Liver (tissue), 8 donors: ENCODE measurements at regions not wholly inside any gene's neighbourhood (a gene's known extent, or its start where the extent isn't known, plus 50 kb on each side); places are given as distances from the start of the nearest gene placed in this dataset.

ENCODE experiments used
- DNase-seq: peaks from one replicate; pipeline ENCODE4 v3.0.0-alpha.2; 2017; ENCODE audit warnings: low spot score
- H3K27ac ChIP-seq, 2 donors: one replicate each; pipeline ENCODE4 v1.7.0; 2013; ENCODE audit warnings: inconsistent platforms in 2 of 2, low read length in 2 of 2, control low read depth in 1 of 2, low read depth in 1 of 2, mild to moderate bottlenecking in 1 of 2
- H3K27me3 ChIP-seq, 4 donors: one replicate each; pipeline versions ENCODE4 v1.6.1 to v1.7.0; 2013; ENCODE audit warnings: low read length in 3 of 4, inconsistent platforms in 1 of 4, mild to moderate bottlenecking in 1 of 4, moderate library complexity in 1 of 4; ENCODE audit not compliant: control insufficient read depth in 4 of 4, insufficient read depth in 4 of 4
- H3K36me3 ChIP-seq, 4 donors: one replicate each; pipeline versions ENCODE4 v1.6.1 to v1.7.0; 2013; ENCODE audit warnings: low read length in 3 of 4, mild to moderate bottlenecking in 3 of 4, low read depth in 1 of 4, moderate library complexity in 1 of 4; ENCODE audit not compliant: control insufficient read depth in 4 of 4, insufficient read depth in 3 of 4
- H3K4me1 ChIP-seq, 4 donors: one replicate each; pipeline versions ENCODE4 v1.6.1 to v1.7.0; 2013; ENCODE audit warnings: low read length in 3 of 4, mild to moderate bottlenecking in 3 of 4, moderate library complexity in 1 of 4; ENCODE audit not compliant: control insufficient read depth in 4 of 4, insufficient read depth in 4 of 4
- H3K4me3 ChIP-seq, 3 donors: one replicate each; pipeline versions ENCODE4 v1.6.1 to v1.7.0; 2013; ENCODE audit warnings: low read length in 3 of 3, control low read depth in 1 of 3, low read depth in 1 of 3, mild to moderate bottlenecking in 1 of 3
- H3K9ac ChIP-seq, 2 donors: one replicate each; pipeline ENCODE4 v1.7.0; 2013; ENCODE audit warnings: low read length in 2 of 2, mild to moderate bottlenecking in 2 of 2, moderate library complexity in 2 of 2, control low read depth in 1 of 2, low read depth in 1 of 2
- H3K9me3 ChIP-seq, 4 donors: one replicate each; pipeline versions ENCODE4 v1.6.1 to v1.7.0; 2013; ENCODE audit warnings: low read length in 3 of 4; ENCODE audit not compliant: control insufficient read depth in 4 of 4
- EGR1 ChIP-seq, 2 donors: IDR thresholded peaks; 2 replicates each; pipeline ENCODE4 v1.6.1; 2016 to 2018; ENCODE audit warnings: antibody characterized with exemption in 2 of 2, low read depth in 2 of 2
- FOXA1 ChIP-seq: IDR thresholded peaks from 2 replicates; pipeline ENCODE4 v1.6.1; 2016; ENCODE audit warnings: antibody characterized with exemption
- FOXA2 ChIP-seq: IDR thresholded peaks from 2 replicates; pipeline ENCODE4 v1.6.1; 2016; ENCODE audit warnings: antibody characterized with exemption
- GABPA ChIP-seq, 2 donors: IDR thresholded peaks in 1 of 2; conservative IDR thresholded peaks in 1 of 2; 2 replicates each; pipeline ENCODE4 v1.6.1; 2016; ENCODE audit warnings: antibody characterized with exemption in 2 of 2, mild to moderate bottlenecking in 1 of 2, moderate library complexity in 1 of 2
- HNF4A ChIP-seq, 2 donors: conservative IDR thresholded peaks; 2 replicates each; pipeline ENCODE4 v1.6.1; 2016; ENCODE audit warnings: antibody characterized with exemption in 2 of 2, mild to moderate bottlenecking in 2 of 2
- HNF4G ChIP-seq: IDR thresholded peaks from 2 replicates; pipeline ENCODE4 v1.6.1; 2016; ENCODE audit warnings: antibody characterized with exemption
- JUND ChIP-seq, 2 donors: IDR thresholded peaks; 2 replicates each; pipeline ENCODE4 v1.6.1; 2016; ENCODE audit warnings: antibody characterized with exemption in 2 of 2
- NR2F2 ChIP-seq: IDR thresholded peaks from 2 replicates; pipeline ENCODE4 v1.6.1; 2016; ENCODE audit warnings: antibody characterized with exemption
- RAD21 ChIP-seq, 2 donors: IDR thresholded peaks; 2 replicates each; pipeline ENCODE4 v1.6.1; 2016; ENCODE audit warnings: antibody characterized with exemption in 2 of 2, mild to moderate bottlenecking in 2 of 2
- RXRA ChIP-seq, 2 donors: IDR thresholded peaks; 2 replicates each; pipeline ENCODE4 v1.6.1; 2017 to 2018; ENCODE audit warnings: antibody characterized with exemption in 2 of 2, mild to moderate bottlenecking in 1 of 2
- SP1 ChIP-seq: IDR thresholded peaks from 2 replicates; pipeline ENCODE4 v1.6.1; 2018; ENCODE audit warnings: antibody characterized with exemption, mild to moderate bottlenecking
- TAF1 ChIP-seq: conservative IDR thresholded peaks from 2 replicates; pipeline ENCODE4 v1.6.1; 2016; ENCODE audit warnings: antibody characterized with exemption, mild to moderate bottlenecking
- YY1 ChIP-seq: IDR thresholded peaks from 2 replicates; pipeline ENCODE4 v1.6.1; 2016; ENCODE audit warnings: antibody characterized with exemption, mild to moderate bottlenecking
- WGBS: extraction: QIAGEN DNeasy Blood & Tissue Kit; methylation state at CpG from one replicate; pipeline ENCODE4 v1.1.7; 2013; 5-methylcytosine and 5-hydroxymethylcytosine counted together
- TF ChIP-seq, protein P1 (sequence below): IDR thresholded peaks from 2 replicates; pipeline ENCODE4 v1.6.1; 2016; ENCODE audit warnings: antibody characterized with exemption
- TF ChIP-seq, protein P2 (sequence below): IDR thresholded peaks from 2 replicates; pipeline ENCODE4 v1.6.1; 2016; ENCODE audit warnings: antibody characterized with exemption
- TF ChIP-seq, protein P3 (sequence below): IDR thresholded peaks from 2 replicates; pipeline ENCODE4 v1.6.1; 2016; ENCODE audit warnings: antibody characterized with exemption, mild to moderate bottlenecking
- TF ChIP-seq, protein P4 (sequence below): IDR thresholded peaks from 2 replicates; pipeline ENCODE4 v1.6.1; 2016; ENCODE audit warnings: antibody characterized with exemption
- TF ChIP-seq, protein P5 (sequence below): fragments of 150-350 bp; IDR thresholded peaks from 2 replicates; pipeline ENCODE4 v1.5.1; 2017; ENCODE audit warnings: improper control_type of control experiment, low read depth, low read length; ENCODE audit not compliant: missing input control
- donor health status: healthy.
- donor health status: healthy.
- donor health status: healthy.
- donor health status: healthy.
- donor health status: healthy.

DNA sequence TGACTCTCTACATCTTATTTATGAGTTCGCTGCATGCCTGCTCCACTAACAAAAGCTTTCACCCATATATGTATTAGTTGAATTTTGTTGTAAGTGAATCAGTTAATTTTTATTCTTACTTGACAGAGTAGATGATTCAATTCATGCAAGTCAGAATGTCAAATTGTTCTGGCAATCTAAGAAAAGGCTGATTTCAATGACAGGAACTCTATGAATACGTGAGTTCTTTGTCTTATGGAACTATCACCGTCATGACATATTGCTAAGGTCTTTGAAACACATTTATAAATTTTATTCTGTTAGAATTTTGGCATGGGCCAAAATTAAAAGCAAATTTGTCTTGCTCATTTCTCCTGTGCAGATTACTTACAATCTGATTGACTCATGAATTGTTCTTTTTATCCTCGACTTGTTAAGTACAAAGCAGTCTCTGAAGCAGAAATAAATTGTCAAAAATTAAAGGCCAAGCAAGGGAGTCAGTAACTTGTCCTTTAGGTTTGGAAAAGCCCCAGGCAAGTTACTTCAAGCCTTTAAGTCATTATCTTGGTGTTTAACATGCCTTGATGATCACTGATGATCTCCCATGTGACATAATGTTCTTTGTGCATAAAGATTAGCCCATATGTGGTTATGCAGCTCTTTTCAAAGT, 89.0 kb upstream of the GC start:
- TF ChIP-seq, protein P1, sequence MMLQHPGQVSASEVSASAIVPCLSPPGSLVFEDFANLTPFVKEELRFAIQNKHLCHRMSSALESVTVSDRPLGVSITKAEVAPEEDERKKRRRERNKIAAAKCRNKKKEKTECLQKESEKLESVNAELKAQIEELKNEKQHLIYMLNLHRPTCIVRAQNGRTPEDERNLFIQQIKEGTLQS: no peak
- TF ChIP-seq YY1 (no peak), RXRA (IDR thresholded peaks at IDR 0.05) (no peak), HNF4G (no peak), TAF1 (no peak), HNF4A (conservative IDR thresholded peaks at IDR 0.05) (no peak), NR2F2 (no peak), EGR1 (IDR thresholded peaks at IDR 0.05; ENCODE audit: low read depth in 2 of 2) (no peak), RAD21 (IDR thresholded peaks at IDR 0.05) (no peak), JUND (IDR thresholded peaks at IDR 0.05) (no peak), GABPA (IDR thresholded peaks at IDR 0.05 in 1 of 2, conservative IDR thresholded peaks at IDR 0.05 in 1 of 2) (no peak), SP1 (no peak), FOXA2 (no peak), FOXA1 (no peak)
- TF ChIP-seq, protein P2, sequence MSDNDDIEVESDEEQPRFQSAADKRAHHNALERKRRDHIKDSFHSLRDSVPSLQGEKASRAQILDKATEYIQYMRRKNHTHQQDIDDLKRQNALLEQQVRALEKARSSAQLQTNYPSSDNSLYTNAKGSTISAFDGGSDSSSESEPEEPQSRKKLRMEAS: no peak
- TF ChIP-seq, protein P3, sequence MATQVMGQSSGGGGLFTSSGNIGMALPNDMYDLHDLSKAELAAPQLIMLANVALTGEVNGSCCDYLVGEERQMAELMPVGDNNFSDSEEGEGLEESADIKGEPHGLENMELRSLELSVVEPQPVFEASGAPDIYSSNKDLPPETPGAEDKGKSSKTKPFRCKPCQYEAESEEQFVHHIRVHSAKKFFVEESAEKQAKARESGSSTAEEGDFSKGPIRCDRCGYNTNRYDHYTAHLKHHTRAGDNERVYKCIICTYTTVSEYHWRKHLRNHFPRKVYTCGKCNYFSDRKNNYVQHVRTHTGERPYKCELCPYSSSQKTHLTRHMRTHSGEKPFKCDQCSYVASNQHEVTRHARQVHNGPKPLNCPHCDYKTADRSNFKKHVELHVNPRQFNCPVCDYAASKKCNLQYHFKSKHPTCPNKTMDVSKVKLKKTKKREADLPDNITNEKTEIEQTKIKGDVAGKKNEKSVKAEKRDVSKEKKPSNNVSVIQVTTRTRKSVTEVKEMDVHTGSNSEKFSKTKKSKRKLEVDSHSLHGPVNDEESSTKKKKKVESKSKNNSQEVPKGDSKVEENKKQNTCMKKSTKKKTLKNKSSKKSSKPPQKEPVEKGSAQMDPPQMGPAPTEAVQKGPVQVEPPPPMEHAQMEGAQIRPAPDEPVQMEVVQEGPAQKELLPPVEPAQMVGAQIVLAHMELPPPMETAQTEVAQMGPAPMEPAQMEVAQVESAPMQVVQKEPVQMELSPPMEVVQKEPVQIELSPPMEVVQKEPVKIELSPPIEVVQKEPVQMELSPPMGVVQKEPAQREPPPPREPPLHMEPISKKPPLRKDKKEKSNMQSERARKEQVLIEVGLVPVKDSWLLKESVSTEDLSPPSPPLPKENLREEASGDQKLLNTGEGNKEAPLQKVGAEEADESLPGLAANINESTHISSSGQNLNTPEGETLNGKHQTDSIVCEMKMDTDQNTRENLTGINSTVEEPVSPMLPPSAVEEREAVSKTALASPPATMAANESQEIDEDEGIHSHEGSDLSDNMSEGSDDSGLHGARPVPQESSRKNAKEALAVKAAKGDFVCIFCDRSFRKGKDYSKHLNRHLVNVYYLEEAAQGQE: no peak
- TF ChIP-seq, protein P4, sequence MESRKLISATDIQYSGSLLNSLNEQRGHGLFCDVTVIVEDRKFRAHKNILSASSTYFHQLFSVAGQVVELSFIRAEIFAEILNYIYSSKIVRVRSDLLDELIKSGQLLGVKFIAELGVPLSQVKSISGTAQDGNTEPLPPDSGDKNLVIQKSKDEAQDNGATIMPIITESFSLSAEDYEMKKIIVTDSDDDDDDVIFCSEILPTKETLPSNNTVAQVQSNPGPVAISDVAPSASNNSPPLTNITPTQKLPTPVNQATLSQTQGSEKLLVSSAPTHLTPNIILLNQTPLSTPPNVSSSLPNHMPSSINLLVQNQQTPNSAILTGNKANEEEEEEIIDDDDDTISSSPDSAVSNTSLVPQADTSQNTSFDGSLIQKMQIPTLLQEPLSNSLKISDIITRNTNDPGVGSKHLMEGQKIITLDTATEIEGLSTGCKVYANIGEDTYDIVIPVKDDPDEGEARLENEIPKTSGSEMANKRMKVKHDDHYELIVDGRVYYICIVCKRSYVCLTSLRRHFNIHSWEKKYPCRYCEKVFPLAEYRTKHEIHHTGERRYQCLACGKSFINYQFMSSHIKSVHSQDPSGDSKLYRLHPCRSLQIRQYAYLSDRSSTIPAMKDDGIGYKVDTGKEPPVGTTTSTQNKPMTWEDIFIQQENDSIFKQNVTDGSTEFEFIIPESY: no peak
- H3K9me3 ChIP-seq: no peaks in the 10 kb centered on the region
- H3K36me3 ChIP-seq: no peaks in the 10 kb centered on the region
- WGBS: 92% methylated on average over 4 of the region's 4 CpGs
- peaks cover 0 to 6% (median 2%) of the 10 kb centered on the region in 4 donors for H3K4me1 ChIP-seq
- no peak overlapping the region for H3K4me3 ChIP-seq
- no peak overlapping the region for H3K9ac ChIP-seq
- no peak for DNase-seq
- H3K27ac ChIP-seq: no peak overlapping the region
- no peaks in the 10 kb centered on the region for H3K27me3 ChIP-seq

DNA sequence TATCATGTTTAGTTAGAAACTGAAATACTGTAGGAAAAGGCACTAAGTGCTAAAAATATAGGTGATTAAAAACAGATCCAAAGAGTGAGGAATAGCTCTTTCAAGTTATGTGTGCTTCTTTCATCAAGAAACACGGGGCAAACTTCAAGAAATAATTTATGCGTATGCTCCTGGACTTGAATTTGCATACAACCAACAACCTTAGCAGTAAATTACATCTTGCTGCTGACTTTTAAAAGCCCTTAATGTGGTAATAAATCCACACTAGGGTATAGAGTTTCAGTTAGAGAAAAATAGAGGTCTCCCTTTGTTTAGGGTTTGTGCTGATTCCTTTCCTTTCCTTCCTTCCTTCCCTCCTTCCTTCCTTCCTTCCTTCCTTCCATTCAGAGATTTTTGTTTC, 94.5 kb upstream of the GC start:
- H3K27ac ChIP-seq: no peak overlapping the region
- H3K9ac ChIP-seq: no peak overlapping the region
- no peaks in the 10 kb centered on the region for H3K36me3 ChIP-seq
- H3K9me3 ChIP-seq: no peaks in the 10 kb centered on the region
- WGBS: 88% methylated on average over 2 of the region's 2 CpGs
- no peaks in the 10 kb centered on the region for H3K27me3 ChIP-seq
- no peaks in the 10 kb centered on the region for H3K4me1 ChIP-seq
- H3K4me3 ChIP-seq: no peak overlapping the region
- no peak for DNase-seq
- no peak for TF ChIP-seq EGR1 (IDR thresholded peaks at IDR 0.05; ENCODE audit: low read depth in 2 of 2)
- no peak for TF ChIP-seq FOXA1
- TF ChIP-seq, protein P5, sequence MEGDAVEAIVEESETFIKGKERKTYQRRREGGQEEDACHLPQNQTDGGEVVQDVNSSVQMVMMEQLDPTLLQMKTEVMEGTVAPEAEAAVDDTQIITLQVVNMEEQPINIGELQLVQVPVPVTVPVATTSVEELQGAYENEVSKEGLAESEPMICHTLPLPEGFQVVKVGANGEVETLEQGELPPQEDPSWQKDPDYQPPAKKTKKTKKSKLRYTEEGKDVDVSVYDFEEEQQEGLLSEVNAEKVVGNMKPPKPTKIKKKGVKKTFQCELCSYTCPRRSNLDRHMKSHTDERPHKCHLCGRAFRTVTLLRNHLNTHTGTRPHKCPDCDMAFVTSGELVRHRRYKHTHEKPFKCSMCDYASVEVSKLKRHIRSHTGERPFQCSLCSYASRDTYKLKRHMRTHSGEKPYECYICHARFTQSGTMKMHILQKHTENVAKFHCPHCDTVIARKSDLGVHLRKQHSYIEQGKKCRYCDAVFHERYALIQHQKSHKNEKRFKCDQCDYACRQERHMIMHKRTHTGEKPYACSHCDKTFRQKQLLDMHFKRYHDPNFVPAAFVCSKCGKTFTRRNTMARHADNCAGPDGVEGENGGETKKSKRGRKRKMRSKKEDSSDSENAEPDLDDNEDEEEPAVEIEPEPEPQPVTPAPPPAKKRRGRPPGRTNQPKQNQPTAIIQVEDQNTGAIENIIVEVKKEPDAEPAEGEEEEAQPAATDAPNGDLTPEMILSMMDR: no peak
- TF ChIP-seq TAF1: no peak
- no peak for TF ChIP-seq HNF4G
- TF ChIP-seq YY1: no peak
- no peak for TF ChIP-seq GABPA (IDR thresholded peaks at IDR 0.05 in 1 of 2, conservative IDR thresholded peaks at IDR 0.05 in 1 of 2)
- TF ChIP-seq HNF4A (conservative IDR thresholded peaks at IDR 0.05): no peak
- TF ChIP-seq, protein P3: no peak
- TF ChIP-seq FOXA2: no peak
- TF ChIP-seq JUND (IDR thresholded peaks at IDR 0.05): no peak
- no peak for TF ChIP-seq RXRA (IDR thresholded peaks at IDR 0.05)
- TF ChIP-seq SP1: no peak
- TF ChIP-seq, protein P1: no peak
- TF ChIP-seq, protein P2: no peak
